ENCODE measurements at regions not wholly inside any gene's neighbourhood (a gene's known extent, or its start where the extent isn't known, plus 50 kb on each side); places are given as distances from the start of the nearest gene placed in this dataset.

- TF ChIP-seq CTCF (IDR thresholded peaks at IDR 0.05; ENCODE audit: extremely low read depth, insufficient read depth, missing control alignments): no peak
- in situ Hi-C loops (cut with MboI; ENCODE audit: low pct_unique_long_range_greater_than_20kb, low sequenced_read_pairs, unreplicated experiment): no loop called here
- no peak for DNase-seq (ENCODE audit: low spot score)
Measured at GRCh38 chr14:100675699-100676684, 50.7 kb upstream of the DLK1 start.
